HEK293T (cell line): ENCODE measurements at regions not wholly inside any gene's neighbourhood (a gene's known extent, or its start where the extent isn't known, plus 50 kb on each side); places are given as distances from the start of the nearest gene placed in this dataset.

Experiments used
- PKNOX1 ChIP-seq: fragments of 450-650 bp; IDR thresholded peaks from 2 replicates; pipeline ENCODE4 v1.6.1; 2016
- SP1 ChIP-seq: fragments of 450-650 bp; IDR thresholded peaks from 2 replicates; pipeline ENCODE4 v1.6.1; 2017

DNA sequence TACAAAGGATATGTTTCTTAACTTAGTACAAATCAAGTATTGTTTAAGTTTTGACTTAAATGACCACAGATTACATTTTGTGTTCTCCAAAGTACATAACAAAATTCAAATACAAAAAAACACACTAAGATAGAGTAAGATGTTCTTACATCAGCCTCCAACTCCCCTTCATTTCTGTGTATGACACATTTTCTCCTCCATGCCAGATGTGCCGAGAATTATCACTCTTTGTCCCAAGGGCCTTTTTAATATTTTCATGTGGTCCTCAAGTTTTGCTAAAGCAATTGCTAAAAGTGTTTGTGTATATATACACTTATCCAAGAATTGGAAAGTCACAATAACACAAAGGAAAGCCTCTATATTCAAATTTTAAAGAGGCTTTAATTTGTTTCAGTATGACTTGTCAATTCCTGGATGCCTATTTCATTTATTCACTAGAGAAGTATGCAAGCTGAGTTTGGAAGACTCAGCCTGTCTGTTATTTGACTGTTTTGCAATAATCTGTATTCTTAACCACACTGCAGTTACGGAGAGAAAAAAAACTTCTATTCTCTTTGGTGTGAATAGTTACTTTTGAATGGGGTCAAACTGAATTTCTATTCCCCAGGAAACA is 586.4 kb upstream of the SEMA3D start:
- TF ChIP-seq PKNOX1 (no peak), SP1 (no peak)
